COLO668 (cell line): ENCODE measurements at regions not wholly inside any gene's neighbourhood (a gene's known extent, or its start where the extent isn't known, plus 50 kb on each side); places are given as distances from the start of the nearest gene placed in this dataset.

ENCODE experiments used
- DNase-seq: peaks from one replicate; lab custom pipeline; 2025; ENCODE audit not compliant: unreplicated experiment; lab: John Stamatoyannopoulos, UW

GRCh38 chr10:10921826-10922461, 95.7 kb upstream of the CELF2 start:
- no peak for DNase-seq

DNA sequence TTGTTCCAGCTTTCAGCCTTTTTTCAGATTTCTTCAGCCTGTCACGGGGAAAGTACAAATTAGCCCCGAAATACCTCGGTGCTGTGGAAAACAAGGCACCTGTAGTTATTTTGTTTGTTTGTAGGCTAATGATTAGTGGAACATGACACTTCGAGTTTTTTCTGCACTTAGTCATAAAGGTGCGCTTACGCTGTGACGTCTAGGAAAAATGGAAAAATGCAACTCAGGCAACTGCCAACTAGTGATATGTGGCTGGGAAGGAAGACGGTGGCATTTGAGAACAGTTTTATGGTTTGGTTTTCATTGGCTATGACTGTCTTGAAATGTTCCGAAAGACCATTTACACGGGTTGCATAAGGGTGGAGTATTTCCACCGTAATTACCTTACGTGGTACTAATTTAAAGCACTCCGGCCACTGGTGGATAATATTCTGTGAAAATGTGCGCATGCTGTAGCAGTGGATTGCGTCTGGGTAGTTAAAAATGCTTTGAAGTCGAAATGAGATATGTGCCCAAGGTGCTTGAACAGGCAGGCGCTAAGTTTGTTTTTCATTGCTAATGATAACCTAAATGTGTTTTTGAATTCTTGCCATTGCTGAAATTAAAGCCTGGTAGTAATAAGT, 94.5 kb upstream of the CELF2 start:
- DNase-seq = no peak

- no peak for DNase-seq
Measured at GRCh38 chr10:10925667-10926066, 92.0 kb upstream of the CELF2 start.

- DNase-seq = no peak
Measured at GRCh38 chr10:10927608-10928007, 90.1 kb upstream of the CELF2 start.

- DNase-seq = no peak
Measured at GRCh38 chr10:10930979-10931743, 86.5 kb upstream of the CELF2 start.

- no peak for DNase-seq
Measured at GRCh38 chr10:10935032-10935431, 82.6 kb upstream of the CELF2 start.

DNA sequence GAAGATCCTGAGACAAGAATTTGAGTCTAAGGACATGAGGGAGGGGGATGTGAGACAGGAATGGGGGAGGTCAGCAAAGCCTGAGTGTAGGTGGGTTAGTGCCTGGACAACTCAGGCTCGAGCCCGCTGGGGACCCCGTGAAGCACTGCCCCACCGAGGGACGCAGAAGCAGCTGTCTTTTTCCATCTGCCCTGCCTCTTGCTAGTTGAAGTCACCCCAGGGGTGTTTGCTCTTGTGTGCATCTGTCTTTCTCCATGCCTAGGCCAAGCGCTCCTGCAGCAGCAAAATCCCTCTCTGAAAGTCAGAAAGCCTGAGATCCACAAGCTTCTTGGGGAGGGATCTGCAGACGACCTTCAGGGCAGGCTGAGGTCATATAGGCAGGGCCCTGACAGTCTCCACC, 79.0 kb upstream of the CELF2 start:
- DNase-seq = no peak

DNA sequence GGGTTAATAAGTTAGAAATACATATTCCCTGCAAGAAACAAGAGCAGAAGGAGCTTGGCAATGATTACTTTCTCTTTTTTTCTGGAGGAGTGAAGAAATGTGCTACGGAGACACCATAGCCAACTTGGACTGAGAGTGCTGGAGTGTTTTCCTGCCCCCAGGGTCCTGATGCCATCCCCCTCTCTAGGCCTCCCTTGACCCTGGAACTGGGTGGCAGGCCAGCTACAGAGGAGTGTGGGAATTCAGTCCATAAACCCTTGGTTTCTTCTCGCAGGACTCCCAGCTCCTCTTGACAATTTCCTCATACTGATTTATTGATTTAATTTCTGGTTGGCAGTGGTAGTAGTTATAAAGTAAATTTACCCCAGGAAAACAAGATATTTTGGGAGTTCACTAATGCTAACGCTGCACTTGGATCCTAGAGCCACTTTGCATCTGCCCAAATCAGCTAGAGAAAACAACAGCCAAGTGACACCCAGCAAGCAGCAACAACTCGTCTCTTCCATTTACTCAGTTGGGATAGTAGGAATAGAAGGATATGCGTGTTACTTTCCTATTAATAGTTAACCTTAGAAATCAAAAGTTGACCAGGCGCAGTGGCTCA, 76.4 kb upstream of the CELF2 start:
- no peak for DNase-seq

GRCh38 chr10:10942441-10942840, 75.2 kb upstream of the CELF2 start:
- DNase-seq = no peak

DNA sequence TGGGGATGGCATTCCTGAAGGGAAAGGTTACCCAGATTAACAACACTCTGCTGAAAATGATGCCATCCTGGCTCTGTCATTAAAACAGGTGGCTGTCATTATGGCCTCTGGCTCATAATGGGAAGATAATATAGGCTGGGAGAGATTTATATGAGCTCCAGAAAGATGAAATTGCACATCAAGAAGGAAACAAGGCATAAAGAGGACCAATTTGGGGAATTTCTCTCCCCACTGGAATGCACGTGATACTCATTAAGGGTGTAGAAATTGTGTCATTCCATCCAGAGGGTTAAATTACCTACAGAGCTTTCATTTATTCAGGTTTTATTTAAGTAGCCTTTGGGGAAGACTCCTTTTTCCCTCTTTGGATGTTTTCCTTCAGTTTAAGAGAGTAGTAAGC, 71.6 kb upstream of the CELF2 start:
- DNase-seq = no peak

DNA sequence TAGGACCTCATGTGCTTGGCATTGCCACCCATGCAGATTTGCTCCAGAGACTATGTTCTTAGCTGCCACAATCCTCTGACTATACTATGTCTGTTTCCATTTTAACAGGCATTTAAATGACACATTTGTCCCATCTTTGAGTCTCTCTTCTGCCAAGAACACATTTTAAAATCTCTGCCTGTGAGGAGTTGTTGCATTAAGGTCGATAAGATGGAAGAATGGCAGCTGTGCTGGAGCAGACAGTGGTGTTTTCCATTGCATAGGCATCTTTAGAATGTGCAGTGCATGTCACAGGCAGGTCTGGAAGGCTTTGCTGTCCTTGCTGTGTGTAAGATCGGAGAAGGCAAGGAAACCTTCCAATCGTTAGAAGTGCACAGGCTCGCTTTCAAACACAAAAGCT, 70.9 kb upstream of the CELF2 start:
- no peak for DNase-seq

GRCh38 chr10:10951675-10952074, 66.0 kb upstream of the CELF2 start:
- DNase-seq = no peak

DNA sequence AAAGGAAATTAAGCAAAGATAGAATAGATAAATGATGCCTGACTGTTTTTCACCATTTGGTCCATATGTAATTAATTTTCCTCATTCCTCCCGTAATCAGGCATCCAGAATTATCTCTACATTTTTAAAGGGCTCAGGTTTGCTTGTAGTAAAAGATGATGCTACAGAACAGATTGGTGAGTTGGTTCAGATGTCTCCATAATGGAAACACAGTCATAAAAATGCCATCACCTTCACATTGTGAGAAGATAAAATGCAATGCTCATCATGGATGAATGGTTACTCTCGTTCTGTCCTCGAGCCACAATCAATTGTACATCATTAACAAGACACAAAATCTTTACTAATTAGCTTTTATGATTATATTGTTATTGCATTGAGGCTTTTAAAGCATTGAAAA, 64.9 kb upstream of the CELF2 start:
- DNase-seq = no peak

DNA sequence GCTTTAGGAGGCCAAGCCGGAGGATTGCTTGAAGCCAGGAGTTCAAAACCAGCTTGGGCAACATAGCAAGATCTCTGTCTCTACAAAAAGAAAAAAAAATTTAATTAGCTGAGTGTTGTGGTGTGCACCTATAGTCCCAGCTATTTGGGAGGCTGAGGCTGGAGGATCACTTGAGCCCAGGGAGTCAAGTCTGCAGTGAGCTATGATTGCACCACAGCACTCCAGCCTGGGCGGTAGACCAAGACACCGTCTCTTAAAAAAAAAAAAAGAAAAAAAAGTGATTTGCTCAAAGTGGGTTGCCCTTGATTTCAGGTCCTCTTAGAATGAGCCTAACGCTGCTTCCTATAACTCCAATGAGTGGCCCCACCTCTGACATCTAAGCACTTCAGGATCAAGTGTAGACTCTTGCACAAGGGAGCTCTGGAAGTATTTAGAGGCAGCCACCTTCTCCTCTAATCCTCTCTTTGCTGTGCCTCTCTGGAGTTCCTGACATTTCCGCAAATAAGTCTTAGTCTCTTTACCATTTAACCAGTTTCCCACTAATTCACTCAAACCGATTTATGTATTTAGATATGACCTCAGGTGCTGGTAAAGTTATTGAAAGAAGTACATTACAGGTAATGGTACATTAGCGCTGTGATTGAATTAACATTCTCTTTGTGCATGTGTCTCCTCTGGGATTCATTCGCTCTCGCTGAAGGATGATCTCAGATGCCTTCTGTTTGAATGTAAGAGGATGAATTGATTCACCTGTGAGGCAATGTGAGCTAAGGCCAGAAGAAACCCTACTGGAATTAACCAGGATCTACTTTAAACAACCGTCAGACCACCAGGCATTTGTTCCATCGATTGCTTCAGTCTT, 60.8 kb upstream of the CELF2 start:
- no peak for DNase-seq

DNA sequence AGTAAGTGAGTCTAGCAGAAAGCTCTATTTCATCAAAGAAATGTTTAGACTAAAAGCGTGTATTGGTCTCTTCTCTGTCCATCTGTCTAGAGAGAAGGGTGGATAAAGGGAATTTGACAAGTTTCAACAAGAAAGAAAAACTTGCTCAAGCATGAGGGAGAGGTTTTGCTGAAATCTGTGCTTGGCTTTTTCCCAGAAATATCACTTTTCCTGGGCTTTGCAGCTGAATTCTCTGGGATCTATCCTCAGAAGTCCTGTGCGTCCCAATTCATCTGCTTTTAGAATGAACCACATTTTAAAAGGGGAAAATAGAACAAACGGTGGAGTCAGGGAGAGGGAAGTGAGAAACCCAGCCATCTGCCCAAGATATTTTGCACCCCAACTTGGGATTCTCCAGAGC, 59.6 kb upstream of the CELF2 start:
- DNase-seq = no peak

- DNase-seq = no peak
Measured at GRCh38 chr10:10959666-10960065, 58.0 kb upstream of the CELF2 start.

DNA sequence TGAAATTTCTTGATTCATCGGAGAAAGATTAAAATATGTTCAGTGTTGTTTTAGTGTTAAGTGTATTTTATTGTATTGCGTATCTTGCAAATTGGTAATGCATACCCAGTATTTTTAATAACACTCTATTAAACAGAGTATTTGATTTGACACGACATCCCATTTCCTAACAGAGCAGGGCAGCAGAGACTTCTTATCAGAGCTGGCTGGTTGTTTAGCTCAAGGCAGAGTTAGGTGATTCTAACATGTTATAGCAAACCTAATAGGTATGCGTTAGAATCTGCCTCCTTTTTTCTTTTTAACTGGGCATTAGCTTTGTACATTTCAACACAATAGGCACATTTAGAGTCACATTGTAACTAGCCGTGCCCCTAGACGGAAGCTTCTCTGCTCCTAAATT, 57.1 kb upstream of the CELF2 start:
- no peak for DNase-seq

GRCh38 chr10:10961072-10961471, 56.6 kb upstream of the CELF2 start:
- DNase-seq = no peak

GRCh38 chr10:10967029-10967428, 50.6 kb upstream of the CELF2 start:
- no peak for DNase-seq

- no peak for DNase-seq
Measured at GRCh38 chr10:10967581-10968256, 50.0 kb upstream of the CELF2 start.
